AG10803 (cell line): ENCODE measurements at regions not wholly inside any gene's neighbourhood (a gene's known extent, or its start where the extent isn't known, plus 50 kb on each side); places are given as distances from the start of the nearest gene placed in this dataset.

Experiments used
- DNase-seq: peaks from one replicate; pipeline ENCODE4 v3.0.0; 2010; ENCODE audit warnings: low read depth
- H3K4me3 ChIP-seq: 2 replicates; pipeline ENCODE4 v1.5.1; 2011; ENCODE audit warnings: mild to moderate bottlenecking, low read length, control low read depth
- CTCF ChIP-seq: conservative IDR thresholded peaks from 2 replicates; pipeline ENCODE4 v1.5.1; 2011; ENCODE audit warnings: mild to moderate bottlenecking, low read length, control low read depth, inconsistent platforms

- H3K4me3 ChIP-seq: no peak overlapping the region
- TF ChIP-seq CTCF: no peak
- DNase-seq: no peak
Observed at GRCh38 chr1:189463166-189463565, 1014.5 kb downstream of the BRINP3 start.

GRCh38 chr1:189496768-189497167 lies 980.9 kb downstream of the BRINP3 start:
- no peak for DNase-seq
- no peak overlapping the region for H3K4me3 ChIP-seq
- TF ChIP-seq CTCF: no peak

GRCh38 chr1:189499736-189500135 lies 977.9 kb downstream of the BRINP3 start:
- DNase-seq: no peak
- TF ChIP-seq CTCF: no peak
- no peak overlapping the region for H3K4me3 ChIP-seq

GRCh38 chr1:189500778-189501177 lies 976.9 kb downstream of the BRINP3 start:
- no peak for DNase-seq
- no peak for TF ChIP-seq CTCF
- H3K4me3 ChIP-seq: no peak overlapping the region

GRCh38 chr1:189510827-189511226 lies 966.8 kb downstream of the BRINP3 start:
- DNase-seq: no peak
- H3K4me3 ChIP-seq: no peak overlapping the region
- no peak for TF ChIP-seq CTCF

GRCh38 chr1:189513091-189513490 lies 964.6 kb downstream of the BRINP3 start:
- no peak overlapping the region for H3K4me3 ChIP-seq
- TF ChIP-seq CTCF: no peak
- DNase-seq: no peak

GRCh38 chr1:189522441-189522840 lies 955.2 kb downstream of the BRINP3 start:
- no peak for DNase-seq
- H3K4me3 ChIP-seq: no peak overlapping the region
- no peak for TF ChIP-seq CTCF
